ENCODE measurements at regions not wholly inside any gene's neighbourhood (a gene's known extent, or its start where the extent isn't known, plus 50 kb on each side); places are given as distances from the start of the nearest gene placed in this dataset.

DNA sequence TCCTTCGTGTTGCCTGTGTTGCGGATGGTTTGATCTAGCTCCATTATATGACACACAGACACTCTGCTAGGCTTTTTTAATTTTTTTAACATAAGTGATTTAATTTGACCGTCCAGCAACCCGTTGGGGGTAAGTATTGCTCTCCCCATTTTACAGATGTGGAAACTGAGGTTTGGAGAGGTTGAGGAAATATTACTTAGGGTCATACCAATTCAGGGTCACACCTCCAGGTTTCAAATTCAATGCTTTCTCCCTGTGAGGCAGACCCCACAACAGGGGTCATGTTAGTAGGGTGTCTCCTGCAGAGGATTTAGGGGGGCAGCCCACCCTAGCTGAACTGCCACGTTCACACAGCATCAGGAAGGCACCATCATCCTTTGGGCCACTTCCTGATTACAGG is 179.4 kb downstream of the COPRS start:
- no peak for TF ChIP-seq YY1 (IDR thresholded peaks at IDR 0.05; ENCODE audit: low read depth, low read length)
- TF ChIP-seq TAF1 (IDR thresholded peaks at IDR 0.05; ENCODE audit: low read depth, low read length) = no peak
- no peak for TF ChIP-seq NRF1 (IDR thresholded peaks at IDR 0.05; ENCODE audit: low read depth, low read length)
- no peak for TF ChIP-seq SRF (IDR thresholded peaks at IDR 0.05; ENCODE audit: low read depth, low read length)
- no peak for TF ChIP-seq EZH2 (IDR thresholded peaks at IDR 0.05; ENCODE audit: low read depth, low read length, severe bottlenecking)
- TF ChIP-seq JUND (IDR thresholded peaks at IDR 0.05; ENCODE audit: low read length) = no peak
- TF ChIP-seq, protein P1, sequence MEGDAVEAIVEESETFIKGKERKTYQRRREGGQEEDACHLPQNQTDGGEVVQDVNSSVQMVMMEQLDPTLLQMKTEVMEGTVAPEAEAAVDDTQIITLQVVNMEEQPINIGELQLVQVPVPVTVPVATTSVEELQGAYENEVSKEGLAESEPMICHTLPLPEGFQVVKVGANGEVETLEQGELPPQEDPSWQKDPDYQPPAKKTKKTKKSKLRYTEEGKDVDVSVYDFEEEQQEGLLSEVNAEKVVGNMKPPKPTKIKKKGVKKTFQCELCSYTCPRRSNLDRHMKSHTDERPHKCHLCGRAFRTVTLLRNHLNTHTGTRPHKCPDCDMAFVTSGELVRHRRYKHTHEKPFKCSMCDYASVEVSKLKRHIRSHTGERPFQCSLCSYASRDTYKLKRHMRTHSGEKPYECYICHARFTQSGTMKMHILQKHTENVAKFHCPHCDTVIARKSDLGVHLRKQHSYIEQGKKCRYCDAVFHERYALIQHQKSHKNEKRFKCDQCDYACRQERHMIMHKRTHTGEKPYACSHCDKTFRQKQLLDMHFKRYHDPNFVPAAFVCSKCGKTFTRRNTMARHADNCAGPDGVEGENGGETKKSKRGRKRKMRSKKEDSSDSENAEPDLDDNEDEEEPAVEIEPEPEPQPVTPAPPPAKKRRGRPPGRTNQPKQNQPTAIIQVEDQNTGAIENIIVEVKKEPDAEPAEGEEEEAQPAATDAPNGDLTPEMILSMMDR (IDR thresholded peaks at IDR 0.05; ENCODE audit: control extremely low read depth in 1 of 3, insufficient read depth in 1 of 3, low read depth in 1 of 3, low read length in 3 of 3) = no peak
- no peak for TF ChIP-seq SIRT6 (IDR thresholded peaks at IDR 0.05; ENCODE audit: low read length)
- TF ChIP-seq CREB1 (IDR thresholded peaks at IDR 0.05) = no peak
- TF ChIP-seq EP300 (IDR thresholded peaks at IDR 0.05; ENCODE audit: borderline replicate concordance in 1 of 2, low read depth in 2 of 2, low read length in 2 of 2) = no peak
- TF ChIP-seq CHD1 (IDR thresholded peaks at IDR 0.05; ENCODE audit: low read depth, low read length) = no peak
- no peak for TF ChIP-seq RNF2 (IDR thresholded peaks at IDR 0.05; ENCODE audit: borderline replicate concordance, low read depth, low read length, missing control alignments, poor library complexity, severe bottlenecking)

All from H1 (cell line).